ENCODE measurements at regions not wholly inside any gene's neighbourhood (a gene's known extent, or its start where the extent isn't known, plus 50 kb on each side); places are given as distances from the start of the nearest gene placed in this dataset.
A peak's percentile ranks its signal among the peaks of the same experiment; 100 is the strongest.

GRCh38 chr6:130298258-130298657, 67.6 kb upstream of the TMEM200A start:
- CTCF ChIA-PET = no interaction called here
- TF ChIP-seq CTCF (conservative IDR thresholded peaks at IDR 0.05; ENCODE audit: low read depth) = no peak
- DNase-seq (ENCODE audit: low spot score) = no peak
- H3K27ac ChIP-seq = no peak overlapping the region
- POLR2A ChIA-PET (ENCODE audit: low non-redundant PET) = no interaction called here

GRCh38 chr6:130296854-130297253, 69.0 kb upstream of the TMEM200A start:
- ChIA-PET CTCF (no interaction called here), POLR2A (ENCODE audit: low non-redundant PET) (no interaction called here)
- TF ChIP-seq CTCF (conservative IDR thresholded peaks at IDR 0.05; ENCODE audit: low read depth) = no peak
- H3K27ac ChIP-seq = no peak overlapping the region
- DNase-seq (ENCODE audit: low spot score) = no peak

GRCh38 chr6:130293800-130294199, 71.0 kb upstream of the SAMD3 start:
- ChIA-PET CTCF (interaction anchor here (0.6 kb wide), 4 partner anchors 18 to 821 kb away, joined by 3 to 4 read pairs (median 3); no protein-coding TSS in a partner anchor), POLR2A (ENCODE audit: low non-redundant PET) (no interaction called here)
- peak; percentile 36 for DNase-seq (ENCODE audit: low spot score)
- TF ChIP-seq CTCF (conservative IDR thresholded peaks at IDR 0.05; ENCODE audit: low read depth) = peak; percentile 36
- no peak overlapping the region for H3K27ac ChIP-seq

- ChIA-PET CTCF (interaction anchor here (0.9 kb wide), 1 partner anchor 9 kb away, joined by 4 read pairs; no protein-coding TSS in a partner anchor), POLR2A (ENCODE audit: low non-redundant PET) (no interaction called here)
- TF ChIP-seq CTCF (conservative IDR thresholded peaks at IDR 0.05; ENCODE audit: low read depth) = no peak
Observed at GRCh38 chr6:130288065-130288464, 65.3 kb upstream of the SAMD3 start.

GRCh38 chr6:130282234-130282995, 59.7 kb upstream of the SAMD3 start:
- H3K27ac ChIP-seq = no peak overlapping the region
- peak; percentile 13 for DNase-seq (ENCODE audit: low spot score)
- ChIA-PET CTCF (interaction anchor here (0.6 kb wide), 2 partner anchors 9 to 246 kb away, joined by 3 read pairs; no protein-coding TSS in a partner anchor), POLR2A (ENCODE audit: low non-redundant PET) (no interaction called here)
- TF ChIP-seq CTCF (conservative IDR thresholded peaks at IDR 0.05; ENCODE audit: low read depth) = no peak; the same call in 1 of the 2 replicates

More at GRCh38 chr6:130288065-130288464, 65.3 kb upstream of the SAMD3 start:
- H3K27ac ChIP-seq = no peak overlapping the region
- no peak for DNase-seq (ENCODE audit: low spot score)

- no peak overlapping the region for H3K27ac ChIP-seq
- TF ChIP-seq CTCF (conservative IDR thresholded peaks at IDR 0.05; ENCODE audit: low read depth) = no peak
- ChIA-PET CTCF (no interaction called here), POLR2A (ENCODE audit: low non-redundant PET) (no interaction called here)
- no peak for DNase-seq (ENCODE audit: low spot score)
Observed at GRCh38 chr6:130276507-130276906, 53.8 kb upstream of the SAMD3 start.
